GM19193 (cell line): ENCODE measurements at regions not wholly inside any gene's neighbourhood (a gene's known extent, or its start where the extent isn't known, plus 50 kb on each side); places are given as distances from the start of the nearest gene placed in this dataset.

Experiments
- POLR2A ChIP-seq: IDR thresholded peaks from 4 replicates; pipeline ENCODE4 v1.6.1; 2011; ENCODE audit not compliant: insufficient read depth, insufficient read length; ENCODE audit errors: extremely low read depth

- no peak for TF ChIP-seq POLR2A
Observed at GRCh38 chr10:29730969-29731368, 96.2 kb upstream of the SVIL start.

- no peak for TF ChIP-seq POLR2A
Observed at GRCh38 chr10:29730458-29730857, 95.7 kb upstream of the SVIL start.

- TF ChIP-seq POLR2A: no peak
Observed at GRCh38 chr10:29728541-29729049, 93.8 kb upstream of the SVIL start.

GRCh38 chr10:29725133-29725720 is 90.5 kb upstream of the SVIL start:
- no peak for TF ChIP-seq POLR2A

GRCh38 chr10:29723726-29724125 is 89.0 kb upstream of the SVIL start:
- no peak for TF ChIP-seq POLR2A

- no peak for TF ChIP-seq POLR2A
Observed at GRCh38 chr10:29722777-29723176, 88.0 kb upstream of the SVIL start.

GRCh38 chr10:29720149-29720548 is 85.4 kb upstream of the SVIL start:
- TF ChIP-seq POLR2A: no peak

- no peak for TF ChIP-seq POLR2A
Observed at GRCh38 chr10:29719281-29719675, 84.5 kb upstream of the SVIL start.

- TF ChIP-seq POLR2A: no peak
Observed at GRCh38 chr10:29715296-29715695, 80.5 kb upstream of the SVIL start.

GRCh38 chr10:29714096-29714874 is 79.5 kb upstream of the SVIL start:
- no peak for TF ChIP-seq POLR2A

GRCh38 chr10:29713450-29713849 is 78.7 kb upstream of the SVIL start:
- TF ChIP-seq POLR2A: no peak

- TF ChIP-seq POLR2A: no peak
Observed at GRCh38 chr10:29712108-29712507, 77.3 kb upstream of the SVIL start.

GRCh38 chr10:29710128-29710527 is 75.4 kb upstream of the SVIL start:
- no peak for TF ChIP-seq POLR2A

GRCh38 chr10:29709484-29710002 is 74.8 kb upstream of the SVIL start:
- TF ChIP-seq POLR2A: no peak

- TF ChIP-seq POLR2A: no peak
Observed at GRCh38 chr10:29703271-29703670, 68.5 kb upstream of the SVIL start.

GRCh38 chr10:29702273-29703164 is 67.7 kb upstream of the SVIL start:
- TF ChIP-seq POLR2A: no peak

- TF ChIP-seq POLR2A: no peak
Observed at GRCh38 chr10:29701306-29701705, 66.5 kb upstream of the SVIL start.
